H1 (cell line): ENCODE measurements at regions not wholly inside any gene's neighbourhood (a gene's known extent, or its start where the extent isn't known, plus 50 kb on each side); places are given as distances from the start of the nearest gene placed in this dataset.
"Not testable (repeated sequence)": the region's sequence is repeated elsewhere in the genome, so short reads cannot be mapped to it uniquely, and the experiment has no call there.

Source experiments
- CTCF ChIA-PET: fragments of 300-600 bp; sonication (Branson Sonifier 250); formaldehyde crosslinking; loops from one replicate; lab custom pipeline; 2021; ENCODE audit not compliant: partially characterized antibody; lab: Charles Lee
- POLR2A ChIA-PET: fragments of 300-600 bp; sonication (Branson Sonifier 250); formaldehyde crosslinking; loops from one replicate; lab custom pipeline; 2021; ENCODE audit warnings: inconsistent platforms; ENCODE audit not compliant: partially characterized antibody; lab: Charles Lee
- DNase-seq, 2 experiments: peaks; one replicate each; pipeline versions ENCODE4 v3.0.0 to v3.0.0-alpha.2; 2010 to 2022; ENCODE audit warnings: low spot score in 2 of 2, low read depth in 1 of 2, mixed read lengths in 1 of 2
- FAIRE-seq: peaks from 2 replicates; lab custom pipeline; 2011; peaks lifted over from hg19 to GRCh38; lab: Jason Lieb, UNC
- H2AFZ ChIP-seq: 2 replicates; pipeline ENCODE4 v1.8.1; 2012; ENCODE audit warnings: low read length, inconsistent platforms
- H2AK5ac ChIP-seq: 2 replicates; pipeline ENCODE4 v1.6.1; 2013; ENCODE audit warnings: low read depth, low read length
- H2BK120ac ChIP-seq: replicated peaks from 2 replicates; pipeline ENCODE3; 2013; ENCODE audit warnings: low read depth, low read length, inconsistent platforms
- H2BK12ac ChIP-seq: 2 replicates; pipeline ENCODE4 v1.6.1; 2013; ENCODE audit warnings: low read depth, low read length
- H2BK15ac ChIP-seq: 2 replicates; pipeline ENCODE4 v1.6.1; 2013; ENCODE audit warnings: low read length
- H2BK20ac ChIP-seq: 2 replicates; pipeline ENCODE4 v1.6.1; 2013; ENCODE audit warnings: low read length
- H2BK5ac ChIP-seq: 2 replicates; pipeline ENCODE4 v1.6.1; 2013; ENCODE audit warnings: low read depth, low read length
- H3K14ac ChIP-seq: 2 replicates; pipeline ENCODE4 v1.6.1; 2013; ENCODE audit warnings: inconsistent platforms; ENCODE audit not compliant: insufficient read length
- H3K18ac ChIP-seq: 2 replicates; pipeline ENCODE4 v1.6.1; 2013; ENCODE audit warnings: low read length; ENCODE audit errors: extremely low read depth
- H3K23ac ChIP-seq: 2 replicates; pipeline ENCODE4 v1.6.1; 2013; ENCODE audit warnings: inconsistent platforms; ENCODE audit not compliant: insufficient read length
- H3K23me2 ChIP-seq: 2 replicates; pipeline ENCODE4 v1.6.1; 2013; ENCODE audit warnings: low read depth, low read length
- H3K27ac ChIP-seq: 2 replicates; pipeline ENCODE4 v1.6.1; 2011; ENCODE audit warnings: low read depth, low read length, inconsistent platforms
- H3K27me3 ChIP-seq, 4 experiments: replicated peaks in 1 of 4; 1 replicate in 1 of 4; 2 replicates in 3 of 4; pipeline versions ENCODE4 v1.6.1 to v1.8.1; 2011 to 2013; ENCODE audit warnings: low read length in 3 of 4, mild to moderate bottlenecking in 3 of 4, inconsistent platforms in 2 of 4, mixed read lengths in 2 of 4, moderate library complexity in 1 of 4; ENCODE audit not compliant: control insufficient read depth in 3 of 4, insufficient read depth in 3 of 4; ENCODE audit errors: extremely low read depth in 1 of 4
- H3K36me3 ChIP-seq, 4 experiments: 2 replicates each; pipeline versions ENCODE4 v1.6.1 to v1.8.1; 2011 to 2013; ENCODE audit warnings: mild to moderate bottlenecking in 4 of 4, low read length in 3 of 4, moderate library complexity in 2 of 4, control low read depth in 1 of 4, inconsistent platforms in 1 of 4; ENCODE audit not compliant: insufficient read depth in 4 of 4, control insufficient read depth in 2 of 4
- H3K4ac ChIP-seq: replicated peaks from 2 replicates; pipeline ENCODE3; 2013; ENCODE audit warnings: low read length, low read depth, mixed read lengths, inconsistent platforms; ENCODE audit not compliant: insufficient read length
- H3K4me1 ChIP-seq, 4 experiments: replicated peaks in 1 of 4; 1 replicate in 1 of 4; 2 replicates in 3 of 4; pipeline versions ENCODE4 v1.6.1 to v1.8.1; 2011 to 2013; ENCODE audit warnings: low read length in 3 of 4, inconsistent platforms in 2 of 4, mixed read lengths in 1 of 4; ENCODE audit not compliant: insufficient read depth in 4 of 4, control insufficient read depth in 3 of 4
- H3K4me2 ChIP-seq, 2 experiments: 2 replicates each; pipeline versions ENCODE4 v1.6.1 to v1.8.1; 2011 to 2013; ENCODE audit warnings: low read depth in 2 of 2, low read length in 2 of 2, control low read depth in 1 of 2, inconsistent platforms in 1 of 2, mild to moderate bottlenecking in 1 of 2; ENCODE audit not compliant: insufficient read depth in 1 of 2
- H3K4me3 ChIP-seq, 4 experiments: fragments of 200-600, 300-600 bp in 1 of 4; sonication (generic), shearing (Covaris generic), sonication (Bioruptor Twin) in 1 of 4; 2 replicates each; pipeline versions ENCODE4 v1.5.1 to v1.8.1; 2011 to 2016; ENCODE audit warnings: low read length in 4 of 4, low read depth in 3 of 4, control low read depth in 2 of 4, inconsistent platforms in 2 of 4, mild to moderate bottlenecking in 2 of 4, mixed read lengths in 1 of 4, moderate library complexity in 1 of 4; ENCODE audit not compliant: insufficient read depth in 2 of 4; ENCODE audit errors: extremely low read depth in 1 of 4
- H3K56ac ChIP-seq: replicated peaks from 2 replicates; pipeline ENCODE3; 2013; ENCODE audit warnings: low read depth, mild to moderate bottlenecking, mixed read lengths, low read length, inconsistent platforms; ENCODE audit not compliant: insufficient read length
- H3K79me1 ChIP-seq: 2 replicates; pipeline ENCODE4 v1.6.1; 2013; ENCODE audit warnings: low read depth, low read length, control low read depth
- H3K79me2 ChIP-seq, 2 experiments: 2 replicates each; pipeline versions ENCODE4 v1.6.1 to v1.8.1; 2012 to 2013; ENCODE audit warnings: low read length in 2 of 2, mild to moderate bottlenecking in 2 of 2, inconsistent platforms in 1 of 2; ENCODE audit not compliant: insufficient read depth in 2 of 2, control insufficient read depth in 1 of 2
- H3K9ac ChIP-seq, 4 experiments: replicated peaks in 1 of 4; 1 replicate in 1 of 4; 2 replicates in 3 of 4; pipeline versions ENCODE4 v1.6.1 to v1.8.1; 2011 to 2013; ENCODE audit warnings: low read depth in 3 of 4, low read length in 3 of 4, control low read depth in 2 of 4, mild to moderate bottlenecking in 2 of 4, moderate library complexity in 2 of 4, inconsistent platforms in 1 of 4; ENCODE audit errors: extremely low read depth in 1 of 4
- H3K9me3 ChIP-seq, 2 experiments: 2 replicates each; pipeline versions ENCODE4 v1.6.1 to v1.8.1; 2012 to 2013; ENCODE audit warnings: mild to moderate bottlenecking in 2 of 2, moderate library complexity in 2 of 2, control low read depth in 1 of 2, inconsistent platforms in 1 of 2, low read depth in 1 of 2, low read length in 1 of 2, mixed read lengths in 1 of 2; ENCODE audit not compliant: insufficient read depth in 2 of 2
- H4K20me1 ChIP-seq, 2 experiments: replicated peaks in 1 of 2; 2 replicates each; pipeline versions ENCODE3 to v1.8.1; 2011 to 2013; ENCODE audit warnings: inconsistent platforms in 2 of 2, low read length in 2 of 2, mild to moderate bottlenecking in 1 of 2; ENCODE audit not compliant: insufficient read depth in 2 of 2, control insufficient read depth in 1 of 2
- H4K5ac ChIP-seq: 2 replicates; pipeline ENCODE4 v1.6.1; 2013; ENCODE audit warnings: low read length, low read depth, mixed read lengths, inconsistent platforms; ENCODE audit not compliant: insufficient read length
- H4K8ac ChIP-seq: 2 replicates; pipeline ENCODE4 v1.8.0; 2013; ENCODE audit warnings: mild to moderate bottlenecking, moderate library complexity, low read length, inconsistent platforms; ENCODE audit not compliant: insufficient read depth; ENCODE audit errors: extremely low read depth
- H4K91ac ChIP-seq: replicated peaks from 2 replicates; pipeline ENCODE3; 2013; ENCODE audit warnings: low read length, mixed read lengths, inconsistent platforms; ENCODE audit not compliant: insufficient read length
- WGBS, 2 experiments: shearing (Covaris generic) in 1 of 2; methylation state at CpG; one replicate each; pipeline versions ENCODE4 v1.1.6 to v1.1.7; 2013 to 2015; ENCODE audit warnings: low lambda C conversion rate in 2 of 2, mixed read lengths in 2 of 2, inconsistent platforms in 1 of 2, low coverage in 1 of 2, missing lambda C conversion rate in 1 of 2; ENCODE audit not compliant: insufficient replicate concordance in 2 of 2, insufficient coverage in 1 of 2, insufficient read length in 1 of 2; ENCODE audit errors: extremely low coverage in 1 of 2, missing lambda C conversion rate in 1 of 2; 5-methylcytosine and 5-hydroxymethylcytosine counted together

DNA sequence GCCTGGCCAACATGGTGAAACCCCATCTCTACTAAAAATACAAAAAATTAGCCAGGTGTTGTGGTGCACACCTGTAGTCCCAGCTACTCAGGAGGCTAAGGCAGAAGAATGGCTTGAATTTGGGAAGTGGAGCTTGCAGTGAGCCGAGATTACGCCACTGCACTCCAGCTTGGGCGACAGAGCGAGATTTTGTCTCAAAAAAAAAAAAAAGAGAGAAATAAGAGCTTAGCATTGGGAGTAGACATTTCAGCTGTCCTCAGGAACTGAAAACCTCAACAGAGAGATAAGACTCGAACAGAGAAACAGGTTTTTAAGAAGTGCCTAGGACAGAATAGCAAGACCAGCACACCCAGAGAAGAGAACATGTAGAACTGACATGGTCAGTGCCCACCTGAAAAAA, 262.6 kb upstream of the RAB4A start:
- H4K5ac ChIP-seq, H4K8ac ChIP-seq, H2AFZ ChIP-seq, H3K4me1 ChIP-seq, H2BK120ac ChIP-seq, H3K4ac ChIP-seq, H3K36me3 ChIP-seq, H3K9ac ChIP-seq, H2AK5ac ChIP-seq, H3K56ac ChIP-seq, H3K79me2 ChIP-seq, H3K9me3 ChIP-seq, H2BK5ac ChIP-seq, H3K23me2 ChIP-seq, H3K23ac ChIP-seq, POLR2A ChIA-PET, H3K79me1 ChIP-seq, H3K27me3 ChIP-seq, DNase-seq, H3K14ac ChIP-seq, FAIRE-seq, H2BK12ac ChIP-seq, H4K20me1 ChIP-seq, H3K4me3 ChIP-seq, H3K27ac ChIP-seq, H2BK20ac ChIP-seq, H4K91ac ChIP-seq, H3K4me2 ChIP-seq, H2BK15ac ChIP-seq, H3K18ac ChIP-seq: not testable (repeated sequence)
- CTCF ChIA-PET: interaction anchor here (0.5 to 1.5 kb wide), 4 partner anchors 22 to 231 kb away, joined by 3 to 4 read pairs (median 4); no protein-coding TSS in a partner anchor
- WGBS, 2 experiments: 78% methylated on average over 5 of the region's 5 CpGs; no CpG with 5 or more reads in 1 of the 2 experiments
